Right forelimb (tissue), 1 donor: ENCODE measurements at regions not wholly inside any gene's neighbourhood (a gene's known extent, or its start where the extent isn't known, plus 50 kb on each side); places are given as distances from the start of the nearest gene placed in this dataset.

Experiments
- DNase-seq: peaks from one replicate; pipeline ENCODE4 v3.0.0-alpha.2; 2018

DNA sequence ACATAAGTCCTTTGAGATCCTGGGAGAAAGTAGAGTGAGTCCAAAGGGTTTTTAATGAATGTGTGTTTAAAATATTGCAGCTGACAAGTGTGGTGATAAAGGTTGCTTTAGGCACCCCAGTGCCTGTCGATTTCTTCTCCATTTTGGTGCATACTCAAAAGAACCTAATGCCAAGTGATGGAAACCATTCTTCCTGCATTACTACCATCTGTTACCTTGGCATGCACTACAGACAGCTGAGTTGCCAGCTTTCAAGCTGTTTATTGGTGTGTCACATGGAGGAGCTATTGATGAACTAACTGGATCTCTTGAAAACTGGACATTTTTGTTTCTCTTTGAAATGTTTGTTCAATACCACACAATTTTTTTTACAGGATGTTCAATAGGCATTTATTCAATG, 350.0 kb downstream of the AKAIN1 start:
- no peak for DNase-seq

GRCh38 chr18:4844320-4844719, 352.7 kb downstream of the AKAIN1 start:
- no peak for DNase-seq

DNA sequence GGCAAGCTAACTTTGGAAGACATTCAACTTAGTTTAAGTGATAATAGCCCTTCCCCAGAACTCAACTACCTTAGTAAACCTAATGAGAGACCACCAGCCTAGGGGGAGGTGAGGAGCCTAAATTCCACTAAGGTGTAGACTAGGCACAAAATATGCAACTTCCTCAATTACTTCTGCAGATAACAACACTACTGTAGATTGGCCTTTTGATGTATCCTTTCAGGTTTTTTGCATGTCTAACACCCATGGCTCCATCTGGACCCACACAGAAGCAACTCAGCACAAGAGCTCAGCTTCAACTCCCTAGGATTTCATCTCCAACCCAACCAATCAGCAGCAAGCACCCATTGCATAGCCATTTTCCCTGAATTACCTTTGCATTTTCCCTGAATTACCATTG, 353.3 kb downstream of the AKAIN1 start:
- DNase-seq: no peak

GRCh38 chr18:4842751-4843150, 354.3 kb downstream of the AKAIN1 start:
- DNase-seq: no peak

- DNase-seq: no peak
These were observed 354.8 kb downstream of the AKAIN1 start for GRCh38 chr18:4842287-4842686.

DNA sequence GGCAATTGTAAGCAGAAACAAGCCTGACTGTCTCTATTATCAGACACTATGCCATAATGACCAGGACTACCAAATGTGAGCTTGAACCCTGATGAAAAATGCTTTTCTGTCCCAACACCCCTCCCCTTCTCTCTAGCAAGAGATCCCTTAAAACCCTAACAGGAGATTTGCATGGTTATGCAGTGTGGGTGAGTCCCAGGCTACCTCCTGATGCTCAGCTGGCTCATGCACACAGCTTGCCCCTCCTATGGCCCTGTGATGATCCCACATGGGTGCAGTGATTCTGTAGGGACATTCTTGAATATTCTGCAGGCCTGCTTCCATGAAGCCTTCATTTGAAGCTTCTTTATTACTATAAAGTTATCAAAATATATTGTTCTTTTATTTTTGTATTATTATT, 357.4 kb downstream of the AKAIN1 start:
- DNase-seq: no peak

- DNase-seq: no peak
These were observed 360.9 kb downstream of the AKAIN1 start for GRCh38 chr18:4836141-4836540.

GRCh38 chr18:4831791-4832375, 365.2 kb downstream of the AKAIN1 start:
- no peak for DNase-seq

DNA sequence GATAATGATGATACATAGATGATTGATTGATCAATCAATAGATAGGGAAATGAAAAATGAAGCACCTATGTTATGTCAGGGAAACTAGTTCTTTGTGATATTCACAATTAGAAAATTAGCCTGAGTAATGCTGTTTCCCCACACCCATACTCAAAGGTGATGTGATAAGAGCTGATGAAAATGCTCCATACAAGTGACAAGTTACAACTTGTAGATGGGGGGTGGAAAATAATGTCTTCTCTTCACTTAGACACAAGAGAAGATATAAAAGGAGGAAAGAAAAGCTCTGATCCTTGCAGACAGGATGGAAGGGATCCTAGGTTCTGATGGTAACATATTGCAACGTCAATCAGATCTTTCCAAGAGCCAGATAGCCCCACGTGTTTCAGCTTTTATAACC, 365.9 kb downstream of the AKAIN1 start:
- no peak for DNase-seq

- DNase-seq: no peak
These were observed 368.0 kb upstream of the DLGAP1 start for GRCh38 chr18:4823091-4823490.

GRCh38 chr18:4821801-4822200, 366.7 kb upstream of the DLGAP1 start:
- DNase-seq: no peak

- DNase-seq: no peak
These were observed 362.6 kb upstream of the DLGAP1 start for GRCh38 chr18:4817665-4818064.

DNA sequence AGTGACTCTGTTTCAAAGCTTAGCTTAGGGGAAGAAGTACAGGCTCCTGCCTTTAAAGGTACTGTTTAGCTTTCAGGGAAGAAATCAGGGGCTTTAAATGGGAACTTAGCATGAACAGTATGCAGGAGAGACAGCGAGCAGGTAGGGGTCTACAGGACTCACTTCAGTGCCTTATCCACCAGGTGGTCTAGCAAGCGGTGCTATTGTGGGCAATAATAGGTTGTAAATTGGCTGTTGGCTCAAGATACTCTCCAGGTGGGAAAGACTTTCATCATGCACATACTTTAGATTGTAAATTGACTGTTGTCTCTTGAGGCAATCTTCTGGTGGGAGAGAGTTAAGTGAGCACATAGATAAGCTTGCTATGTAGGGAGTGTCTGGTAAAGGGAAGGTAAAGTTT, 358.6 kb upstream of the DLGAP1 start:
- DNase-seq: no peak

- no peak for DNase-seq
These were observed 353.8 kb upstream of the DLGAP1 start for GRCh38 chr18:4808891-4809290.

- peak; percentile 53 for DNase-seq
These were observed 352.6 kb upstream of the DLGAP1 start for GRCh38 chr18:4807604-4808293.

- no peak for DNase-seq
These were observed 351.2 kb upstream of the DLGAP1 start for GRCh38 chr18:4806331-4806730.

GRCh38 chr18:4802296-4802695, 347.2 kb upstream of the DLGAP1 start:
- no peak for DNase-seq

GRCh38 chr18:4801151-4801550, 346.0 kb upstream of the DLGAP1 start:
- DNase-seq: no peak

GRCh38 chr18:4797002-4797685, 342.0 kb upstream of the DLGAP1 start:
- DNase-seq: no peak

- no peak for DNase-seq
These were observed 334.4 kb upstream of the DLGAP1 start for GRCh38 chr18:4789506-4789905.

DNA sequence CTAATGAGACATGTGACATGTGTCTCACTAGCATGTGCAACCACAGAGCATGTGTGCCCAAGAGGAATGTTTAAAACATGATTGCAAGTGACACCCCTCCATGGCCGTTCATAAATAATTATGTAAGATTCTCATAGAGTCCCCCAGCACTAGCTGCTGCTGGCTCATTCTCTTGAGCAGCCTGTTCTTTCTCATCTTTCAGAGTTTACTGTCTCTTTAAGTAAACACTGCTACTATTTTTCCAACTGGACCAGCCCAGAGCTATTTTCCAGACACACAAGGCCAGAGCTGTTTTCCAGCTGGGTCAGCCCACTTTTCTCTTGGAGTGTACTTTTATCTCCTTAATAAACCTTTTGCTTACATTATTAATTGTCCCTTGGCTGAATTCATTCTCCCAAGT, 326.8 kb upstream of the DLGAP1 start:
- DNase-seq: no peak

DNA sequence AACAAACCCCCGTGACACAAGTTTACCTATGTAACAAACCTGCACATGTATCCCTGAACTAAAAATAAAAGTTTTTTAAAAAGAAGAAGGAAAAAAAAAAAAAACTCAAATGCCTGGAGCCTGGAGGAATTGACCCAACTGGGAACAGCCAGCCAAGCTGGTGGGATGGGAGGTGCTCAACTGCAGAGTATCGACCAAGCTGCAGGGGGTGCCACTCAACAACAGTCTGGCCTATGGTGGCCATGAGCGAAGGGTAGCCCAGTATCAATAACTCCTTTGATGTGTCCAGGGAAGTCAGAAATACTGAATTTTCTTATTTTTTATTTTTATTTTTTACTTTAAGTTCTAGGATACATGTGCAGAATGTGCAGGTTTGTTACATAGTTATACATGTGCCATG, 310.3 kb upstream of the DLGAP1 start:
- DNase-seq: no peak

DNA sequence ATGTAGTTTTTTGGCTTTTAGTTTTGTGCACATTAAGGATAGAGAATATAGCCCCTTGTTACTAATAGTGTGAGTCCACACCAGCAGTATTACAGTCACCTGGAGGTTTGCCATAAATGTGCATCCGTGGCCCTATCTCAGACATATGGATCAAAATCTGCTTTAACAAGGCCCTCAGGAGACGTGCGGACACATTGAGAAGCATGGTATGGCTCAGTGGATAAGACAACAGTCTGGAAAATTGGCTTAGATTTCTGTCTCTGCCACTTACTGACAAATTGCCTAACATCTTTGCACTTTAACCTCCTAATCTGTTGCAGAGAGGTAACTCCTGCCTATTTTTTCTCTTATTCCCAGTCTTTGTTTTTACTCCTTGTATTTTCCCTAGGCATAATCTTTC, 307.2 kb upstream of the DLGAP1 start:
- DNase-seq: no peak

DNA sequence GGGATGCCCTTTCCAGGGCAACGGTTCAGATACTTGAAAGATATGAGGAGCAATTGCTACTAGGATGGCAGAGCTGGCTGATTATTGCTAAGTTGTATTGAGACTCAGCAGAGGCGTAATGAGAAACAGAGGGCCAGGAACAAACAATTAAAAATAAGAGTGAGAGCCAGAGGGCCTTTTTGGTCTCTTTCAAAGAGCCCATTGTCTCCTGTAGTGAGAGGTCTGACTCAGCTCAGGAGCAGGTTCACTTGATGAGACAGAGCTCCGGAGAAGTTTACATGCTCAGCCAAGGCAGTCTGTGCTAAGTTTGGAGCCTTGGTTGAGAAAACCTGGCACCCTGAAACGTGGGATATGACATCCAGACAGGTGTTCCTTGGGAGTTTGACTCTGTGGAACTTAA, 303.9 kb upstream of the DLGAP1 start:
- no peak for DNase-seq

- no peak for DNase-seq
These were observed 300.7 kb upstream of the DLGAP1 start for GRCh38 chr18:4755848-4756247.
